GM12878 (cell line): ENCODE measurements at regions not wholly inside any gene's neighbourhood (a gene's known extent, or its start where the extent isn't known, plus 50 kb on each side); places are given as distances from the start of the nearest gene placed in this dataset.

ENCODE experiments used
- USF1 ChIP-seq: IDR thresholded peaks from 2 replicates; pipeline ENCODE4 v1.6.1; 2011; ENCODE audit warnings: borderline replicate concordance, low read depth, mild to moderate bottlenecking, moderate library complexity, mixed read lengths, low read length; ENCODE audit not compliant: insufficient read depth; ENCODE audit errors: extremely low read length
- USF2 ChIP-seq: IDR thresholded peaks from 2 replicates; pipeline ENCODE4 v1.6.1; 2011; ENCODE audit warnings: low read depth, low read length, improper control_type of control experiment, borderline replicate concordance

- TF ChIP-seq USF1 (no peak), USF2 (no peak)
These were observed 834.9 kb downstream of the RPS29 start for GRCh38 chr14:48751293-48751692.
